Body of pancreas (tissue), 4 donors: ENCODE measurements at regions not wholly inside any gene's neighbourhood (a gene's known extent, or its start where the extent isn't known, plus 50 kb on each side); places are given as distances from the start of the nearest gene placed in this dataset.

Source experiments
- ATAC-seq: fragments of 150-250 bp; one replicate; pipeline ENCODE4 v1.9.1; 2016
- DNase-seq, 4 donors: peaks; one replicate each; pipeline ENCODE4 v3.0.0-alpha.2; 2019
- H3K27ac ChIP-seq, 4 donors: fragments of 200-600 bp; sonication (generic); 1 replicate in 3 of 4; 2 replicates in 1 of 4; pipeline versions ENCODE4 v1.5.1 to v1.6.1; 2016 to 2019; ENCODE audit warnings: mild to moderate bottlenecking in 1 of 4, mixed read lengths in 1 of 4, moderate library complexity in 1 of 4
- H3K27me3 ChIP-seq, 2 donors: fragments of 200-600 bp; sonication (generic); one replicate each; pipeline ENCODE4 v1.6.0; 2016; ENCODE audit warnings: mild to moderate bottlenecking in 1 of 2
- H3K36me3 ChIP-seq, 2 donors: fragments of 200-600 bp; sonication (generic); replicated peaks in 1 of 2; 2 replicates each; pipeline ENCODE4 v1.5.1; 2016; ENCODE audit warnings: low read depth in 2 of 2; ENCODE audit not compliant: insufficient read depth in 1 of 2
- H3K4me1 ChIP-seq: fragments of 200-600 bp; sonication (generic); one replicate; pipeline ENCODE4 v1.6.0; 2016
- H3K4me3 ChIP-seq, 2 donors: fragments of 200-600 bp; sonication (generic); 1 replicate in 1 of 2; 2 replicates in 1 of 2; pipeline ENCODE4 v1.5.1; 2016 to 2019
- H3K9me3 ChIP-seq, 3 donors: fragments of 200-600 bp; sonication (generic); 1 replicate in 2 of 3; 2 replicates in 1 of 3; pipeline ENCODE4 v1.5.1; 2016
- CTCF ChIP-seq, 7 experiments: fragments of 450-650 bp in 4 of 7; fragments of 200-600 bp in 3 of 7; sonication (generic) in 3 of 7; IDR thresholded peaks; one replicate each; pipeline ENCODE4 v1.5.1; 2016 to 2019; ENCODE audit warnings: antibody characterized with exemption in 7 of 7
- POLR2A ChIP-seq, 3 donors: fragments of 450-650 bp; IDR thresholded peaks; one replicate each; pipeline ENCODE4 v1.6.1; 2016; ENCODE audit warnings: antibody characterized with exemption in 3 of 3, mild to moderate bottlenecking in 2 of 3
- WGBS, 2 donors: methylation state at CpG; one replicate each; pipeline ENCODE4 v1.1.5; 2017; 5-methylcytosine and 5-hydroxymethylcytosine counted together
- intact Hi-C: fragments of 100-400 bp; cut with DNase I; formaldehyde crosslinking; loops from one replicate; pipeline ENCODE4 v1.15.1; 2023

- 73 to 76% methylated on average over 2 of the region's 2 CpGs for WGBS, 2 donors
- intact Hi-C loops = no loop called here
- no peaks in the 10 kb centered on the region for H3K36me3 ChIP-seq
- H3K4me3 ChIP-seq = no peak overlapping the region
- DNase-seq (no peak), ATAC-seq (no peak)
- no peaks in the 10 kb centered on the region for H3K27me3 ChIP-seq
- H3K27ac ChIP-seq = no peak overlapping the region
- H3K4me1 ChIP-seq = no peaks in the 10 kb centered on the region
- no peaks in the 10 kb centered on the region for H3K9me3 ChIP-seq
- no peak for TF ChIP-seq POLR2A (IDR thresholded peaks at IDR 0.05)
- no peak for TF ChIP-seq CTCF (IDR thresholded peaks at IDR 0.05)
Measured at GRCh38 chr20:24304291-24304690, 165.1 kb upstream of the SYNDIG1 start.

- DNase-seq = no peak
- no peaks in the 10 kb centered on the region for H3K27me3 ChIP-seq
- ATAC-seq = no peak
- H3K9me3 ChIP-seq = no peaks in the 10 kb centered on the region
- no peaks in the 10 kb centered on the region for H3K36me3 ChIP-seq
- intact Hi-C loops = no loop called here
- WGBS, 2 donors = 61 to 70% methylated on average over 11 to 14 of the region's 14 CpGs
- H3K27ac ChIP-seq = no peak overlapping the region
- no peaks in the 10 kb centered on the region for H3K4me1 ChIP-seq
- TF ChIP-seq CTCF (IDR thresholded peaks at IDR 0.05) = no peak
- TF ChIP-seq POLR2A (IDR thresholded peaks at IDR 0.05) = no peak
- no peak overlapping the region for H3K4me3 ChIP-seq
Measured at GRCh38 chr20:24303393-24304170, 165.8 kb upstream of the SYNDIG1 start.

GRCh38 chr20:24297993-24298392 lies 171.4 kb upstream of the SYNDIG1 start:
- Histone ChIP-seq H3K4me1 (no peaks in the 10 kb centered on the region), H3K27ac (no peak overlapping the region), H3K36me3 (no peaks in the 10 kb centered on the region), H3K4me3 (no peak overlapping the region), H3K9me3 (no peaks in the 10 kb centered on the region), H3K27me3 (no peaks in the 10 kb centered on the region)
- WGBS, 2 donors = 63 to 70% methylated on average over 3 of the region's 3 CpGs
- no peak for ATAC-seq
- no peak for DNase-seq
- TF ChIP-seq POLR2A (IDR thresholded peaks at IDR 0.05) (no peak), CTCF (IDR thresholded peaks at IDR 0.05) (no peak)
- intact Hi-C loops = loop anchor here (10.0 kb wide), 1 partner anchor 57 kb away; no protein-coding TSS in a partner anchor

GRCh38 chr20:24296477-24297261 lies 172.8 kb upstream of the SYNDIG1 start:
- TF ChIP-seq POLR2A (IDR thresholded peaks at IDR 0.05) (no peak), CTCF (IDR thresholded peaks at IDR 0.05) (no peak)
- Histone ChIP-seq H3K4me1 (no peaks in the 10 kb centered on the region), H3K27ac (no peak overlapping the region), H3K36me3 (no peaks in the 10 kb centered on the region), H3K4me3 (no peak overlapping the region), H3K9me3 (no peaks in the 10 kb centered on the region), H3K27me3 (no peaks in the 10 kb centered on the region)
- no peak for ATAC-seq
- 41 to 48% methylated on average over 6 of the region's 6 CpGs for WGBS, 2 donors
- no peak for DNase-seq
- intact Hi-C loops = loop anchor here (10.0 kb wide), 1 partner anchor 58 kb away; no protein-coding TSS in a partner anchor
